ENCODE measurements at regions not wholly inside any gene's neighbourhood (a gene's known extent, or its start where the extent isn't known, plus 50 kb on each side); places are given as distances from the start of the nearest gene placed in this dataset.
A peak's percentile ranks its signal among the peaks of the same experiment; 100 is the strongest.
"Not testable (repeated sequence)": the region's sequence is repeated elsewhere in the genome, so short reads cannot be mapped to it uniquely, and the experiment has no call there.

- TF ChIP-seq FOXM1 (IDR thresholded peaks at IDR 0.05; ENCODE audit: low read depth): peak; percentile 78
- TF ChIP-seq FOXM1 (CRISPR knock-in tag; IDR thresholded peaks at IDR 0.05; ENCODE audit: low read depth); TEAD4 (CRISPR knock-in tag; IDR thresholded peaks at IDR 0.05; ENCODE audit: borderline replicate concordance); JUND (tag; IDR thresholded peaks at IDR 0.05; ENCODE audit: borderline replicate concordance, low read depth, low read length): not testable (repeated sequence)
- TF ChIP-seq SMARCE1 (IDR thresholded peaks at IDR 0.05): peak; percentile 78
- TF ChIP-seq KDM1A (IDR thresholded peaks at IDR 0.05): peak; percentile 58 to 60; a peak in 3 of 4 replicates
- peak; percentile 96 for TF ChIP-seq CEBPG (CRISPR knock-in tag; IDR thresholded peaks at IDR 0.05)
- TF ChIP-seq CEBPG (tag; conservative IDR thresholded peaks at IDR 0.05 in 1 of 2, IDR thresholded peaks at IDR 0.05 in 1 of 2): peak in 1 of 2 experiments; percentile 71; a peak in 2 of 4 replicates
- peak; percentile 75 for TF ChIP-seq NFIC (IDR thresholded peaks at IDR 0.05)
- TF ChIP-seq FOXK2 (conservative IDR thresholded peaks at IDR 0.05 in 1 of 2, IDR thresholded peaks at IDR 0.05 in 1 of 2; ENCODE audit: low read depth in 2 of 2): peak; percentile 91 to 95
- peak; percentile 65 for TF ChIP-seq TEAD4 (IDR thresholded peaks at IDR 0.05; ENCODE audit: low read length)
- peak; percentile 76 for TF ChIP-seq EGR1 (conservative IDR thresholded peaks at IDR 0.05)
- peak; percentile 66; the same call in 1 of the 2 replicates for TF ChIP-seq HDAC2 (IDR thresholded peaks at IDR 0.05)
- TF ChIP-seq HDAC3 (IDR thresholded peaks at IDR 0.05; ENCODE audit: borderline replicate concordance, partially characterized antibody): peak; percentile 62
- 0 out of 2 replicates have a peak, but pooled peaks have one; percentile 49 for TF ChIP-seq ZSCAN32 (CRISPR knock-in tag; IDR thresholded peaks at IDR 0.05)
- peak; percentile 90 for TF ChIP-seq CBFA2T3 (IDR thresholded peaks at IDR 0.05)
- TF ChIP-seq NCOR1 (IDR thresholded peaks at IDR 0.05): peak; percentile 84
- TF ChIP-seq NCOA1 (IDR thresholded peaks at IDR 0.05; ENCODE audit: low read depth): peak; percentile 82
- peak; percentile 52 for TF ChIP-seq SMAD4 (CRISPR knock-in tag; conservative IDR thresholded peaks at IDR 0.05)
- peak; percentile 88 for TF ChIP-seq ATF7 (IDR thresholded peaks at IDR 0.05)
- peak; percentile 83 for TF ChIP-seq PKNOX1 (IDR thresholded peaks at IDR 0.05)
- TF ChIP-seq ARNT (IDR thresholded peaks at IDR 0.05): peak in 1 of 2 experiments; percentile 37; a peak in 1 of 4 replicates
- peak; percentile 83 for TF ChIP-seq SOX6 (IDR thresholded peaks at IDR 0.05)
- TF ChIP-seq PML (IDR thresholded peaks at IDR 0.05; ENCODE audit: low read length): 0 out of 2 replicates have a peak, but pooled peaks have one; percentile 33
- 0 out of 2 replicates have a peak, but pooled peaks have one; percentile 11 for TF ChIP-seq C11orf30 (IDR thresholded peaks at IDR 0.05; ENCODE audit: low read depth)
- TF ChIP-seq ZNF589 (CRISPR knock-in tag; IDR thresholded peaks at IDR 0.05; ENCODE audit: low read depth): peak; percentile 69; the same call in 1 of the 2 replicates
- TF ChIP-seq NCOA2 (IDR thresholded peaks at IDR 0.05; ENCODE audit: partially characterized antibody in 2 of 2): peak in 1 of 2 experiments; percentile 55
- TF ChIP-seq, protein P1, sequence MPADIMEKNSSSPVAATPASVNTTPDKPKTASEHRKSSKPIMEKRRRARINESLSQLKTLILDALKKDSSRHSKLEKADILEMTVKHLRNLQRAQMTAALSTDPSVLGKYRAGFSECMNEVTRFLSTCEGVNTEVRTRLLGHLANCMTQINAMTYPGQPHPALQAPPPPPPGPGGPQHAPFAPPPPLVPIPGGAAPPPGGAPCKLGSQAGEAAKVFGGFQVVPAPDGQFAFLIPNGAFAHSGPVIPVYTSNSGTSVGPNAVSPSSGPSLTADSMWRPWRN (IDR thresholded peaks at IDR 0.05; ENCODE audit: low read depth): peak; percentile 64; the same call in 1 of the 2 replicates
- TF ChIP-seq LEF1 (IDR thresholded peaks at IDR 0.05): peak; percentile 73
- peak; percentile 70 for TF ChIP-seq MTA2 (IDR thresholded peaks at IDR 0.05; ENCODE audit: low read depth)
- TF ChIP-seq JUND (IDR thresholded peaks at IDR 0.05; ENCODE audit: borderline replicate concordance, low read depth, low read length): peak; percentile 13; the same call in 1 of the 2 replicates
- TF ChIP-seq KLF16 (IDR thresholded peaks at IDR 0.05): peak; percentile 48; the same call in 1 of the 2 replicates
These were observed 189.2 kb downstream of the OTOP1 start (continued) for GRCh38 chr4:4037399-4038138.

Measured in K562 (cell line).